ENCODE measurements at regions not wholly inside any gene's neighbourhood (a gene's known extent, or its start where the extent isn't known, plus 50 kb on each side); places are given as distances from the start of the nearest gene placed in this dataset.

DNA sequence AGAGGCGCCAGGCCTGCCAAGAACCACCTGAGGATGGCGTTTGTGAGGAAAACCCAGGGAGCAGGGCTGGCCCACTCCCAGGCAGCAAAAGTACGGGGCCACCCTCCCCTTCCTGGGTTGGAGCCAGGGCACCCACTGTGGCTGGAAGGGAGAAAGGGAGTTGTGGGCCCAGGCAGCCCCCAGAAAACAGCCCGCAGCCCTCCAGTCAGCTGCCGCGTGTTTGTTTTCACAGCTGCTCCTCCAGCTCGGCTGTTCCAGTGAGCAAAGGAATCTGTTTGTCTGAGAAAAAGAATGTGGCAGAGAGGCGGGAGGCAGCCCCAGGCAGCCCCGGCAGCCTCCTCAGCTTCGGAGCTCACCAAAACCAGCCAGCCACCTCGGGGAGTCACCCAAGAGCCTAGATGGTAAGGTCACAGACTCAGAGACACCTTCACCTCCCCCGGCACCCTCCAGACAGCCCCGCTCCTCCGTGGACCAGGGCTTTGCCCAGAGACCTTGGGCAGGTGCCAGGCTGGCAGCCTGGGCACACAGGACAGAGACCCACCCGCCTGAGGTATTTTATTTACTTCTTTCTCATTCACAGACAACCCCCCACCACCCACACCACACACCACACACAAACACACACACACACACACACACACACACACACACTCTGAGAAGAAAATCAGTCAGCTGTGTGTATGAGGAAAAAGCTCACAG is 338.1 kb downstream of the BCOR start:
- peak; percentile 64 to 70 for DNase-seq (ENCODE audit: low read depth in 1 of 2, low spot score in 2 of 2)
- H3K27ac ChIP-seq, result peak overlapping the region; percentile 65
- H3K9me3 ChIP-seq (replicated peaks), result no peaks in the 10 kb centered on the region
- no peaks in the 10 kb centered on the region for H3K27me3 ChIP-seq (replicated peaks)
- no peaks in the 10 kb centered on the region for H3K36me3 ChIP-seq
- H3K4me1 ChIP-seq (replicated peaks), result peaks cover 65% of the 10 kb centered on the region
- no peak overlapping the region for H3K4me3 ChIP-seq

GRCh38 chrX:39760930-39761329 is 336.8 kb downstream of the BCOR start:
- no peaks in the 10 kb centered on the region for H3K36me3 ChIP-seq
- no peak for DNase-seq (ENCODE audit: low read depth in 1 of 2, low spot score in 2 of 2)
- no peaks in the 10 kb centered on the region for H3K27me3 ChIP-seq (replicated peaks)
- H3K4me1 ChIP-seq (replicated peaks), result peaks cover 57% of the 10 kb centered on the region
- no peak overlapping the region for H3K27ac ChIP-seq
- no peak overlapping the region for H3K4me3 ChIP-seq
- no peaks in the 10 kb centered on the region for H3K9me3 ChIP-seq (replicated peaks)

- Histone ChIP-seq H3K4me3 (no peak overlapping the region), H3K27me3 (replicated peaks) (no peaks in the 10 kb centered on the region), H3K9me3 (replicated peaks) (no peaks in the 10 kb centered on the region), H3K27ac (no peak overlapping the region), H3K36me3 (no peaks in the 10 kb centered on the region), H3K4me1 (replicated peaks) (peaks cover 43% of the 10 kb centered on the region)
- DNase-seq (ENCODE audit: low read depth in 1 of 2, low spot score in 2 of 2), result peak in 1 of 2 experiments; percentile 28
These were observed 335.4 kb downstream of the BCOR start for GRCh38 chrX:39762266-39762841.

DNA sequence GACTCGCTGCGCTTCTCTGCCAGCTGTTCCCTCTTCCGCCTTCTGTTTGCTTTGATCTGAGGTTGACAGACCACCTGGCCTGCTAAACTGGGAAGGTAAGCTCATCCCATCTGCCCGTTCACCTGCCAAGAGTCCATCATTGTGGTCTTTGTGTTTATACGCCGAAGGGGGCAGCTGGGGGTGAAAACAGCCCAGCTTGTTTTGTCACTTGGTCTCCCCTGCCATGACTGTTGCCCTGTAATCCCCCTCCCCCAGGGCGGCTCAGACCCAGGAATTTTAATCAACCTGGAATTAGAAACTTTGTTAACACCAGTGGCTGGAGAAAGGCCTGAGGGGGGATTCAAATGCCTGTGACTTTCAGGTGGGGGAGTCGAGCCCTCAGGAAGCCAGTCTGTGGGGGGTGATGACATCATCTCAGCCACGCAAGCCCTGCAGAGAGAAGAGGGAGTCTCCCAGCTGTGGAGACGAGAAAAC is 333.3 kb downstream of the BCOR start:
- Histone ChIP-seq H3K4me3 (no peak overlapping the region), H3K27me3 (replicated peaks) (no peaks in the 10 kb centered on the region), H3K27ac (no peak overlapping the region), H3K9me3 (replicated peaks) (no peaks in the 10 kb centered on the region), H3K36me3 (no peaks in the 10 kb centered on the region), H3K4me1 (replicated peaks) (peaks cover 22% of the 10 kb centered on the region)
- peak in 1 of 2 experiments; percentile 14 for DNase-seq (ENCODE audit: low read depth in 1 of 2, low spot score in 2 of 2)

- no peaks in the 10 kb centered on the region for H3K27me3 ChIP-seq (replicated peaks)
- H3K9me3 ChIP-seq (replicated peaks), result no peaks in the 10 kb centered on the region
- DNase-seq (ENCODE audit: low read depth in 1 of 2, low spot score in 2 of 2), result no peak
- no peaks in the 10 kb centered on the region for H3K36me3 ChIP-seq
- no peak overlapping the region for H3K4me3 ChIP-seq
- H3K27ac ChIP-seq, result no peak overlapping the region
- peaks cover 13% of the 10 kb centered on the region for H3K4me1 ChIP-seq (replicated peaks)
These were observed 332.4 kb downstream of the BCOR start for GRCh38 chrX:39765327-39765726.

- H3K4me1 ChIP-seq (replicated peaks), result peaks cover 7% of the 10 kb centered on the region
- H3K27me3 ChIP-seq (replicated peaks), result no peaks in the 10 kb centered on the region
- H3K27ac ChIP-seq, result no peak overlapping the region
- H3K4me3 ChIP-seq, result no peak overlapping the region
- no peaks in the 10 kb centered on the region for H3K9me3 ChIP-seq (replicated peaks)
- no peaks in the 10 kb centered on the region for H3K36me3 ChIP-seq
- no peak for DNase-seq (ENCODE audit: low read depth in 1 of 2, low spot score in 2 of 2)
These were observed 331.6 kb downstream of the BCOR start for GRCh38 chrX:39766085-39766726.

GRCh38 chrX:39766855-39767254 is 330.9 kb downstream of the BCOR start:
- no peaks in the 10 kb centered on the region for H3K9me3 ChIP-seq (replicated peaks)
- no peak overlapping the region for H3K4me3 ChIP-seq
- DNase-seq (ENCODE audit: low read depth in 1 of 2, low spot score in 2 of 2), result no peak
- H3K4me1 ChIP-seq (replicated peaks), result peaks cover 7% of the 10 kb centered on the region
- H3K36me3 ChIP-seq, result no peaks in the 10 kb centered on the region
- no peak overlapping the region for H3K27ac ChIP-seq
- H3K27me3 ChIP-seq (replicated peaks), result no peaks in the 10 kb centered on the region

DNA sequence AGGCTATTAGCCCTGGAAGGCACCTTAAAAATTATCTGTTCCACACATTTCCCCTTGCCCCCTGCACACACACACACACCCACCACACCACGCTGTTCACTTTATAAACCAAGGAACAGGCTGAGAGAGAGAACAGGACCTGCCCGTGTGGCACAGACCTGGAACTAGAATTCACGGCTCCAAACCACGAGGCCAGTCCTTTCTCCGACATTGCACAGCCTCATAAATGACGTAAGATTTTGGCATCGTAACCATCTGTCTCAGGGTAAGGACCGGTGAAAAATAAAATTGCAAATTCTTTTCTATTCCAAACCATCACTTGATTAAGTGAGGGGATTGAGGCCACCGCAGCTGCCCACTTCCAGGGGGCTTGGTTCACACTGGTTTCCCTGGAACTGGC is 330.3 kb downstream of the BCOR start:
- no peak overlapping the region for H3K4me3 ChIP-seq
- no peak for DNase-seq (ENCODE audit: low read depth in 1 of 2, low spot score in 2 of 2)
- no peaks in the 10 kb centered on the region for H3K27me3 ChIP-seq (replicated peaks)
- H3K36me3 ChIP-seq, result no peaks in the 10 kb centered on the region
- no peak overlapping the region for H3K27ac ChIP-seq
- no peaks in the 10 kb centered on the region for H3K9me3 ChIP-seq (replicated peaks)
- H3K4me1 ChIP-seq (replicated peaks), result peaks cover 7% of the 10 kb centered on the region

DNA sequence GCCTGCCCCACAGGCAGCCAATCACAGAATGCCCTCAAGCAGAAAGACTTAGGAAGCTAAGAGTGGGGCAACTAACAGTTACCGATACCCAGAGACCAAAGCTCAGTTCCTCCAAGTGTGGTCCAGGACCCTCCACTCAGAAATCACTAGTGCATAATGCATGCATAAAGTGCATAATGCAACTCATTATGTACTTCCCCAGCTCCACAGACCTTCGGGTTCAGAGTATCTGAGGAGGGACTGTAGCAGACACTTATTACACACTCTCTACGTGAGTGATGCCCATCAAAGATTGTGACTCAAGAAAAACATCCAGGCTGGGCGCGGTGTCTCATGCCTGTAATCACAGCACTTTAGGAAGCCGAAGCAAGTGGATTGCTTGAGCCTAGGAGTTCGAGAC is 328.0 kb downstream of the BCOR start:
- H3K27ac ChIP-seq, result no peak overlapping the region
- H3K4me1 ChIP-seq (replicated peaks), result peaks cover 2% of the 10 kb centered on the region
- no peaks in the 10 kb centered on the region for H3K9me3 ChIP-seq (replicated peaks)
- H3K4me3 ChIP-seq, result no peak overlapping the region
- no peaks in the 10 kb centered on the region for H3K27me3 ChIP-seq (replicated peaks)
- H3K36me3 ChIP-seq, result no peaks in the 10 kb centered on the region
- DNase-seq (ENCODE audit: low read depth in 1 of 2, low spot score in 2 of 2), result no peak

DNA sequence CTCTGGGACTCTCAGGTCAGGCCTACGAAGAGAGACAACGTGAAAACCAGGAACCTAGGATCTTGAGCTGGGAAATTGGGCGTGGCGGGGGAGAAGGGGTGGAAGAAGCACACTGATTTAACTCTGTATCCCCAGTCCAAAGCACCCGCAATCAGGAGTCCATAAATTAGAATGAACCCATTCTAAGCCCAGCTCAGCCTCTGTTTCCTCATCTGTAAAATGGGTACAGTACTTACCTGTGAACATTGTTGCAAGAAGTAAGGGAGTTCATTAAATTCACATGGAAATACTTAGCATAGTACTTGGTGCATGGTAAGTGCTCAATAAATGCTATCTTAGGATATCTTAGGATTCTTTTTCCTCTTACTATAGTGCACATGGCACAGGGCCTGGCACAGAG is 326.7 kb downstream of the BCOR start:
- Histone ChIP-seq H3K27ac (no peak overlapping the region), H3K9me3 (replicated peaks) (no peaks in the 10 kb centered on the region), H3K27me3 (replicated peaks) (no peaks in the 10 kb centered on the region), H3K4me3 (no peak overlapping the region), H3K36me3 (no peaks in the 10 kb centered on the region), H3K4me1 (replicated peaks) (no peaks in the 10 kb centered on the region)
- no peak for DNase-seq (ENCODE audit: low read depth in 1 of 2, low spot score in 2 of 2)

DNA sequence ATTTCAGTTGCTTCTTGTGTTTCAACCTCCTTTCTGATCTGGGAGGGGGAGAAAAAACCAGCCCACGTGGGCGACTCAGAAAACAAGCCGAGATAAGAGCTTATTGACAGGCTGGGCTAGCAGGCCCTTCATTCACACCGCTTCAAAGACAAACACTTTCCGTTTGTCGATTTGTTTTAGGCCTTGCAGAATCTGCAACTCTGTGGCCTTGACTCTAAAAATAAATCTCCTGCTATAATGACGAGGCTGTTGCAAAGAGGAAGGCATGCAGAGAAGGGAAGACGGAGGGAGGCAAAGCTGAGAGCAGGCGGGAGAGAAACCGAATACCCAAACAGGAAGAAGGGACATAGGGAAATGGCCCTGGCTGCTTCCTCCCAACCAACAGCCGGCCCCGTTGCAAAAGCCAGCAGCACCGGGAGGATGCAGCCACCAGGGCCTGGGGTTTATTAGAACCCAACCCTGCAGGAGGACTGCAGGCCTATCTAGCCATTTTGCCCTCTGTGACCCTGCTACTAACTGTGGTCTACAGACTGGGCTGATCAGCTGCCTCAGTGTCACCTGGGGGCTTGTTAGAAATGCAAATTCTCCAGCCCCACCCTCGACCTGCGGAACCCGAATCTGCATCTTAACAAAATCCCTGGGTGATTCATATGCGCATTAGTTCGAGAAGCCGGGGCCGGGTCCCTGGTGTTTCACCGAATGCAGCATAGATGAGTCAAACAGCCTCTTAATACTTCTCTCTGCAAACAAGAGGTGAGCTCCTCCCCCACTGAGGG is 325.5 kb downstream of the BCOR start:
- DNase-seq (ENCODE audit: low read depth in 1 of 2, low spot score in 2 of 2), result no peak
- Histone ChIP-seq H3K27ac (no peak overlapping the region), H3K4me3 (no peak overlapping the region), H3K36me3 (no peaks in the 10 kb centered on the region), H3K4me1 (replicated peaks) (no peaks in the 10 kb centered on the region), H3K27me3 (replicated peaks) (no peaks in the 10 kb centered on the region), H3K9me3 (replicated peaks) (no peaks in the 10 kb centered on the region)

- DNase-seq (ENCODE audit: low read depth in 1 of 2, low spot score in 2 of 2), result no peak
- Histone ChIP-seq H3K4me3 (no peak overlapping the region), H3K9me3 (replicated peaks) (no peaks in the 10 kb centered on the region), H3K27me3 (replicated peaks) (no peaks in the 10 kb centered on the region), H3K36me3 (no peaks in the 10 kb centered on the region), H3K27ac (no peak overlapping the region), H3K4me1 (replicated peaks) (no peaks in the 10 kb centered on the region)
These were observed 324.6 kb downstream of the BCOR start for GRCh38 chrX:39773150-39773549.

DNA sequence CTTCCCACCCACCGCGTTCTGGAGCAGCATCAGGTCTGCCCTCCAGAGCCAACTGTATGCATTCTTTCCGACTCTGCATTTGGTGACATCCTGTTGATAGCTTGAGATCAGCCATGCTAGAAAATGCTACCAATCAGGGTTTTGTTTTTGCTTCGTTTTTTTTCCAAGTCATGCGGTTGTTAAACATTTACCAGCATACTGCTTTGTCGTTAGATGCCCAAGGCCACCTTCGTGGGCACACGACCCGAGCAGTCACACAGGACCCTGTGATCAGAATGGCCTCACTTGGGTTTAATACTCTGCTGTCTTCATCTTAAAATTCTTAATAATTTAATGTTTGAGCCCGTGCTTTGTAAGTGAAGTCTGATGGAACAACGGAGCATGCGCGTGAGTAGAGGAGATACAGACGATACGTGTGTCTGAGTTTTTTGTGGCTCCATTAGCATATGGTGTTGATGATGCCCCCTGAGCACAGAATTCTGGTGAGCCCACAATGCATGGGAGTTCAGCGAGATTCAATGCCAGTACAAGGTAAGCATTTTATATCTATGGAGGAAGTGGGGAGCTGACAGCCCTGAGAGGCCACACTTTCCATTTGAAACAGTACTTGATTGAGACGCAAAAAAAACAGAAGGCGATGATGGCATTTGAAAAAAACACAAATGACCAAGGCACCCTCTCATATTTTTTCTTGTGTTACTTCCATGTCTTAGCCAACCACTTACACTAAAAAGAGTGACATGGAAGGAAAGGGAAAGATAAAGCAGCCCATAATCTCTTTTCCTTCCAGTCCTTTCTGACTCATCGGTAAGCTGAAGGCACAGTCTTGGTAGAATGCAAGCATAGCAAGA is 323.6 kb downstream of the BCOR start:
- DNase-seq (ENCODE audit: low read depth in 1 of 2, low spot score in 2 of 2), result no peak
- Histone ChIP-seq H3K4me1 (replicated peaks) (no peaks in the 10 kb centered on the region), H3K36me3 (no peaks in the 10 kb centered on the region), H3K27ac (no peak overlapping the region), H3K4me3 (no peak overlapping the region), H3K27me3 (replicated peaks) (no peaks in the 10 kb centered on the region), H3K9me3 (replicated peaks) (no peaks in the 10 kb centered on the region)

Measured in SJSA1 (cell line).